Stomach (tissue), 8 donors: ENCODE measurements at regions not wholly inside any gene's neighbourhood (a gene's known extent, or its start where the extent isn't known, plus 50 kb on each side); places are given as distances from the start of the nearest gene placed in this dataset.

ENCODE experiments used
- DNase-seq, 2 donors: peaks; one replicate each; pipeline versions ENCODE4 v3.0.0 to v3.0.0-alpha.2; 2013 to 2019
- H3K27ac ChIP-seq, 5 donors: fragments of 200-600 bp in 4 of 5; sonication (generic) in 4 of 5; one replicate each; pipeline ENCODE4 v1.5.1; 2013 to 2019; ENCODE audit warnings: mild to moderate bottlenecking in 1 of 5, moderate library complexity in 1 of 5
- H3K27me3 ChIP-seq, 3 donors: fragments of 200-600 bp; sonication (generic); one replicate each; pipeline ENCODE4 v1.5.1; 2017 to 2019; ENCODE audit warnings: mixed run types in 1 of 3
- H3K36me3 ChIP-seq, 4 donors: fragments of 200-600 bp; sonication (generic); 1 replicate in 3 of 4; 2 replicates in 1 of 4; pipeline ENCODE4 v1.5.1; 2016 to 2019
- H3K4me1 ChIP-seq, 4 donors: fragments of 200-600 bp; sonication (generic); one replicate each; pipeline ENCODE4 v1.5.1; 2016 to 2019
- H3K4me3 ChIP-seq, 4 donors: fragments of 200-600 bp; sonication (generic) in 3 of 4; one replicate each; pipeline ENCODE4 v1.5.1; 2016 to 2019; ENCODE audit warnings: mild to moderate bottlenecking in 1 of 4
- H3K9me3 ChIP-seq, 4 donors: fragments of 200-600 bp; sonication (generic); one replicate each; pipeline ENCODE4 v1.5.1; 2016 to 2019
- CTCF ChIP-seq, 7 experiments: fragments of 450-650 bp in 4 of 7; fragments of 200-600 bp in 3 of 7; sonication (generic) in 3 of 7; IDR thresholded peaks; one replicate each; pipeline ENCODE4 v1.5.1; 2016 to 2019; ENCODE audit warnings: antibody characterized with exemption in 7 of 7, control low read depth in 2 of 7, mild to moderate bottlenecking in 1 of 7
- EP300 ChIP-seq: sonication (generic); formaldehyde crosslinking; IDR thresholded peaks from one replicate; pipeline ENCODE4 v1.6.1; 2017; ENCODE audit warnings: antibody characterized with exemption
- POLR2A ChIP-seq, 4 donors: fragments of 450-650 bp; IDR thresholded peaks; one replicate each; pipeline ENCODE4 v1.6.1; 2016; ENCODE audit warnings: antibody characterized with exemption in 4 of 4, control low read depth in 2 of 4, mild to moderate bottlenecking in 1 of 4, moderate library complexity in 1 of 4
- POLR2AphosphoS5 ChIP-seq, 3 donors: sonication (generic); formaldehyde crosslinking; IDR thresholded peaks; one replicate each; pipeline ENCODE4 v1.6.1; 2016; ENCODE audit warnings: antibody characterized with exemption in 3 of 3
- WGBS, 5 donors: extraction: QIAGEN DNeasy Blood & Tissue Kit in 3 of 5; methylation state at CpG; one replicate each; pipeline versions ENCODE4 v1.1.5 to v1.1.7; 2013 to 2018; 5-methylcytosine and 5-hydroxymethylcytosine counted together
- intact Hi-C: fragments of 100-400 bp; cut with DNase I; formaldehyde crosslinking; loops from one replicate; pipeline ENCODE4 v1.15.1; 2023; ENCODE audit warnings: low total_unique reads
- donor health status: healthy with polysubstance abuse.
- donor health status: Bipolar disorder and iron deficiency.
- donor health status: healthy.

- H3K27ac ChIP-seq, result no peak overlapping the region
- peaks cover 0 to 6% (median 4%) of the 10 kb centered on the region in 4 donors for H3K9me3 ChIP-seq
- H3K36me3 ChIP-seq, result no peaks in the 10 kb centered on the region
- H3K4me1 ChIP-seq, result peaks cover 0 to 6% (median 0%) of the 10 kb centered on the region in 4 donors
- no peak overlapping the region for H3K4me3 ChIP-seq
- H3K27me3 ChIP-seq, result no peaks in the 10 kb centered on the region
- no peak for DNase-seq
- TF ChIP-seq POLR2AphosphoS5 (IDR thresholded peaks at IDR 0.05), result no peak
- TF ChIP-seq POLR2A (IDR thresholded peaks at IDR 0.05), result no peak
- no peak for TF ChIP-seq EP300
- TF ChIP-seq CTCF (IDR thresholded peaks at IDR 0.05), result no peak
- 38 to 84% (median 60%) methylated on average over 2 of the region's 2 CpGs for WGBS, 5 donors
- intact Hi-C loops, result no loop called here
Observed at GRCh38 chr3:71991681-71992080, 206.7 kb upstream of the PROK2 start.

- no peak for TF ChIP-seq EP300
- TF ChIP-seq POLR2A (IDR thresholded peaks at IDR 0.05), result no peak
- no peak for TF ChIP-seq CTCF (IDR thresholded peaks at IDR 0.05)
- no peak for TF ChIP-seq POLR2AphosphoS5 (IDR thresholded peaks at IDR 0.05)
Observed at GRCh38 chr3:71991046-71991445, 206.1 kb upstream of the PROK2 start.

GRCh38 chr3:71990545-71990944 lies 205.6 kb upstream of the PROK2 start:
- Histone ChIP-seq H3K36me3 (no peaks in the 10 kb centered on the region), H3K4me3 (no peak overlapping the region), H3K27me3 (no peaks in the 10 kb centered on the region), H3K27ac (no peak overlapping the region), H3K4me1 (peaks cover 0 to 6% (median under 1%) of the 10 kb centered on the region in 4 donors), H3K9me3 (peaks cover 0 to 6% (median 4%) of the 10 kb centered on the region in 4 donors)
- no peak for TF ChIP-seq POLR2A (IDR thresholded peaks at IDR 0.05)
- no peak for TF ChIP-seq EP300
- TF ChIP-seq POLR2AphosphoS5 (IDR thresholded peaks at IDR 0.05), result no peak
- no peak for TF ChIP-seq CTCF (IDR thresholded peaks at IDR 0.05)
- DNase-seq, result no peak
- intact Hi-C loops, result no loop called here

More at GRCh38 chr3:71991046-71991445, 206.1 kb upstream of the PROK2 start:
- DNase-seq, result no peak
- H3K4me1 ChIP-seq, result peaks cover 0 to 6% (median 0%) of the 10 kb centered on the region in 4 donors
- peaks cover 0 to 6% (median 4%) of the 10 kb centered on the region in 4 donors for H3K9me3 ChIP-seq
- no peak overlapping the region for H3K4me3 ChIP-seq
- 72 to 90% (median 86%) methylated on average over 3 of the region's 3 CpGs for WGBS, 5 donors
- no peaks in the 10 kb centered on the region for H3K36me3 ChIP-seq
- no peaks in the 10 kb centered on the region for H3K27me3 ChIP-seq
- intact Hi-C loops, result no loop called here
- H3K27ac ChIP-seq, result no peak overlapping the region

GRCh38 chr3:71989165-71989564 lies 204.2 kb upstream of the PROK2 start:
- 74 to 97% (median 91%) methylated on average over 3 to 4 of the region's 4 CpGs for WGBS, 5 donors
- DNase-seq, result no peak

More at GRCh38 chr3:71989165-71989564, 204.2 kb upstream of the PROK2 start:
- H3K36me3 ChIP-seq, result no peaks in the 10 kb centered on the region
- H3K27ac ChIP-seq, result no peak overlapping the region
- peaks cover 0 to 6% (median 4%) of the 10 kb centered on the region in 4 donors for H3K9me3 ChIP-seq
- peaks cover 0 to 10% (median 3%) of the 10 kb centered on the region in 4 donors for H3K4me1 ChIP-seq
- no peaks in the 10 kb centered on the region for H3K27me3 ChIP-seq
- H3K4me3 ChIP-seq, result no peak overlapping the region
- TF ChIP-seq CTCF (IDR thresholded peaks at IDR 0.05), result no peak
- TF ChIP-seq POLR2AphosphoS5 (IDR thresholded peaks at IDR 0.05), result no peak
- TF ChIP-seq EP300, result no peak
- no peak for TF ChIP-seq POLR2A (IDR thresholded peaks at IDR 0.05)
- intact Hi-C loops, result no loop called here
